ENCODE measurements at regions not wholly inside any gene's neighbourhood (a gene's known extent, or its start where the extent isn't known, plus 50 kb on each side); places are given as distances from the start of the nearest gene placed in this dataset.
"Not testable (repeated sequence)": the region's sequence is repeated elsewhere in the genome, so short reads cannot be mapped to it uniquely, and the experiment has no call there.

- TF ChIP-seq POLR2A (IDR thresholded peaks at IDR 0.05; ENCODE audit: extremely low read depth, insufficient read length); CTCF (IDR thresholded peaks at IDR 0.05; ENCODE audit: low read depth, low read length): not testable (repeated sequence)
Observed at GRCh38 chr1:30207962-30208361, 515.4 kb downstream of the MATN1 start.

Measured in NB4 (cell line).